ENCODE measurements at regions not wholly inside any gene's neighbourhood (a gene's known extent, or its start where the extent isn't known, plus 50 kb on each side); places are given as distances from the start of the nearest gene placed in this dataset.

GRCh38 chr13:61612192-61612591 lies 196.5 kb upstream of the PCDH20 start:
- TF ChIP-seq, protein P1, sequence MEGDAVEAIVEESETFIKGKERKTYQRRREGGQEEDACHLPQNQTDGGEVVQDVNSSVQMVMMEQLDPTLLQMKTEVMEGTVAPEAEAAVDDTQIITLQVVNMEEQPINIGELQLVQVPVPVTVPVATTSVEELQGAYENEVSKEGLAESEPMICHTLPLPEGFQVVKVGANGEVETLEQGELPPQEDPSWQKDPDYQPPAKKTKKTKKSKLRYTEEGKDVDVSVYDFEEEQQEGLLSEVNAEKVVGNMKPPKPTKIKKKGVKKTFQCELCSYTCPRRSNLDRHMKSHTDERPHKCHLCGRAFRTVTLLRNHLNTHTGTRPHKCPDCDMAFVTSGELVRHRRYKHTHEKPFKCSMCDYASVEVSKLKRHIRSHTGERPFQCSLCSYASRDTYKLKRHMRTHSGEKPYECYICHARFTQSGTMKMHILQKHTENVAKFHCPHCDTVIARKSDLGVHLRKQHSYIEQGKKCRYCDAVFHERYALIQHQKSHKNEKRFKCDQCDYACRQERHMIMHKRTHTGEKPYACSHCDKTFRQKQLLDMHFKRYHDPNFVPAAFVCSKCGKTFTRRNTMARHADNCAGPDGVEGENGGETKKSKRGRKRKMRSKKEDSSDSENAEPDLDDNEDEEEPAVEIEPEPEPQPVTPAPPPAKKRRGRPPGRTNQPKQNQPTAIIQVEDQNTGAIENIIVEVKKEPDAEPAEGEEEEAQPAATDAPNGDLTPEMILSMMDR (IDR thresholded peaks at IDR 0.05) = no peak
- TF ChIP-seq EP300 (IDR thresholded peaks at IDR 0.05) = no peak
- TF ChIP-seq POLR2A (IDR thresholded peaks at IDR 0.05) = no peak
